ENCODE measurements at regions not wholly inside any gene's neighbourhood (a gene's known extent, or its start where the extent isn't known, plus 50 kb on each side); places are given as distances from the start of the nearest gene placed in this dataset.

GRCh38 chr17:31609996-31610910, 218.8 kb downstream of the RAB11FIP4 start:
- no peak overlapping the region for H3K4me3 ChIP-seq
- in situ Hi-C loops (cut with MboI) = no loop called here
- no peaks in the 10 kb centered on the region for H3K4me1 ChIP-seq (ENCODE audit: insufficient read depth)
- no peak for TF ChIP-seq EZH2phosphoT487 (IDR thresholded peaks at IDR 0.05; ENCODE audit: insufficient read depth, low read depth)
- TF ChIP-seq EZH2 (IDR thresholded peaks at IDR 0.05; ENCODE audit: insufficient read depth, poor library complexity, severe bottlenecking) = no peak
- no peak overlapping the region for H3K27ac ChIP-seq
- peaks cover 62% of the 10 kb centered on the region for H3F3A ChIP-seq (ENCODE audit: insufficient read depth)
- H3K9ac ChIP-seq = no peak overlapping the region
- no peaks in the 10 kb centered on the region for H3K79me2 ChIP-seq (ENCODE audit: insufficient read depth)
- H3K4me2 ChIP-seq (ENCODE audit: unreplicated experiment) = no peak overlapping the region
- no peak for DNase-seq
- no peaks in the 10 kb centered on the region for H3K27me3 ChIP-seq (replicated peaks; ENCODE audit: insufficient read depth)
- no peaks in the 10 kb centered on the region for H3K9me3 ChIP-seq (ENCODE audit: low read depth)
- no peaks in the 10 kb centered on the region for H3K36me3 ChIP-seq (ENCODE audit: low read depth)
- H4K20me1 ChIP-seq (ENCODE audit: insufficient read depth) = no peaks in the 10 kb centered on the region
- no peaks in the 10 kb centered on the region for H3K9me2 ChIP-seq (ENCODE audit: insufficient read depth)
- H2AFZ ChIP-seq = no peak overlapping the region
- WGBS, 2 experiments (ENCODE audit: low coverage in 1 of 2, low lambda C conversion rate in 2 of 2, missing lambda C conversion rate in 2 of 2) = 75 to 81% methylated on average over 6 of the region's 6 CpGs

- H3K79me2 ChIP-seq (ENCODE audit: insufficient read depth) = no peaks in the 10 kb centered on the region
- H3F3A ChIP-seq (ENCODE audit: insufficient read depth) = peaks cover 62% of the 10 kb centered on the region
- H2AFZ ChIP-seq = no peak overlapping the region
- no peak overlapping the region for H3K4me3 ChIP-seq
- no peaks in the 10 kb centered on the region for H4K20me1 ChIP-seq (ENCODE audit: insufficient read depth)
- WGBS, 2 experiments (ENCODE audit: low coverage in 1 of 2, low lambda C conversion rate in 2 of 2, missing lambda C conversion rate in 2 of 2) = 91 to 92% methylated on average over 3 of the region's 3 CpGs
- no peak for DNase-seq
- no peak overlapping the region for H3K27ac ChIP-seq
- H3K4me2 ChIP-seq (ENCODE audit: unreplicated experiment) = no peak overlapping the region
- no peaks in the 10 kb centered on the region for H3K4me1 ChIP-seq (ENCODE audit: insufficient read depth)
- H3K9me2 ChIP-seq (ENCODE audit: insufficient read depth) = no peaks in the 10 kb centered on the region
- no peaks in the 10 kb centered on the region for H3K27me3 ChIP-seq (replicated peaks; ENCODE audit: insufficient read depth)
- peaks cover 8% of the 10 kb centered on the region; the same call in 1 of the 2 replicates for H3K36me3 ChIP-seq (ENCODE audit: low read depth)
- no peak overlapping the region for H3K9ac ChIP-seq
- in situ Hi-C loops (cut with MboI) = no loop called here
- TF ChIP-seq EZH2phosphoT487 (IDR thresholded peaks at IDR 0.05; ENCODE audit: insufficient read depth, low read depth) (no peak), EZH2 (IDR thresholded peaks at IDR 0.05; ENCODE audit: insufficient read depth, poor library complexity, severe bottlenecking) (no peak)
- H3K9me3 ChIP-seq (ENCODE audit: low read depth) = no peaks in the 10 kb centered on the region
Observed at GRCh38 chr17:31609331-31609730, 217.9 kb downstream of the RAB11FIP4 start.

GRCh38 chr17:31608659-31609254, 217.3 kb downstream of the RAB11FIP4 start:
- no peaks in the 10 kb centered on the region for H4K20me1 ChIP-seq (ENCODE audit: insufficient read depth)
- no peak overlapping the region for H3K4me3 ChIP-seq
- no peak overlapping the region for H2AFZ ChIP-seq
- peaks cover 66% of the 10 kb centered on the region for H3F3A ChIP-seq (ENCODE audit: insufficient read depth)
- no peaks in the 10 kb centered on the region for H3K9me2 ChIP-seq (ENCODE audit: insufficient read depth)
- no peaks in the 10 kb centered on the region for H3K4me1 ChIP-seq (ENCODE audit: insufficient read depth)
- in situ Hi-C loops (cut with MboI) = no loop called here
- H3K9ac ChIP-seq = no peak overlapping the region
- H3K4me2 ChIP-seq (ENCODE audit: unreplicated experiment) = no peak overlapping the region
- no peaks in the 10 kb centered on the region for H3K27me3 ChIP-seq (replicated peaks; ENCODE audit: insufficient read depth)
- no peak for DNase-seq
- TF ChIP-seq EZH2 (IDR thresholded peaks at IDR 0.05; ENCODE audit: insufficient read depth, poor library complexity, severe bottlenecking) (no peak), EZH2phosphoT487 (IDR thresholded peaks at IDR 0.05; ENCODE audit: insufficient read depth, low read depth) (no peak)
- WGBS, 2 experiments (ENCODE audit: low coverage in 1 of 2, low lambda C conversion rate in 2 of 2, missing lambda C conversion rate in 2 of 2) = 89 to 93% methylated on average over 3 of the region's 3 CpGs
- H3K79me2 ChIP-seq (ENCODE audit: insufficient read depth) = no peaks in the 10 kb centered on the region
- H3K27ac ChIP-seq = no peak overlapping the region
- H3K36me3 ChIP-seq (ENCODE audit: low read depth) = peaks cover 8% of the 10 kb centered on the region; the same call in 1 of the 2 replicates
- H3K9me3 ChIP-seq (ENCODE audit: low read depth) = no peaks in the 10 kb centered on the region

GRCh38 chr17:31605761-31606160, 214.3 kb downstream of the RAB11FIP4 start:
- Histone ChIP-seq H2AFZ (no peak overlapping the region), H3K27ac (no peak overlapping the region), H3K9me3 (ENCODE audit: low read depth) (no peaks in the 10 kb centered on the region), H3K27me3 (replicated peaks; ENCODE audit: insufficient read depth) (no peaks in the 10 kb centered on the region), H3K4me1 (ENCODE audit: insufficient read depth) (no peaks in the 10 kb centered on the region), H3K4me2 (ENCODE audit: unreplicated experiment) (no peak overlapping the region), H3K4me3 (no peak overlapping the region), H3K9me2 (ENCODE audit: insufficient read depth) (no peaks in the 10 kb centered on the region), H3F3A (ENCODE audit: insufficient read depth) (peaks cover 64% of the 10 kb centered on the region), H3K9ac (no peak overlapping the region), H4K20me1 (ENCODE audit: insufficient read depth) (no peaks in the 10 kb centered on the region), H3K79me2 (ENCODE audit: insufficient read depth) (no peaks in the 10 kb centered on the region), H3K36me3 (ENCODE audit: low read depth) (peaks cover 8% of the 10 kb centered on the region; the same call in 1 of the 2 replicates)
- no peak for DNase-seq
- in situ Hi-C loops (cut with MboI) = no loop called here
- 100% methylated on average over 1 of the region's 1 CpG for WGBS, 2 experiments (ENCODE audit: low coverage in 1 of 2, low lambda C conversion rate in 2 of 2, missing lambda C conversion rate in 2 of 2)
- TF ChIP-seq EZH2phosphoT487 (IDR thresholded peaks at IDR 0.05; ENCODE audit: insufficient read depth, low read depth) (no peak), EZH2 (IDR thresholded peaks at IDR 0.05; ENCODE audit: insufficient read depth, poor library complexity, severe bottlenecking) (no peak)
